GM06990 (cell line): ENCODE measurements at regions not wholly inside any gene's neighbourhood (a gene's known extent, or its start where the extent isn't known, plus 50 kb on each side); places are given as distances from the start of the nearest gene placed in this dataset.

ENCODE experiments used
- DNase-seq: peaks from one replicate; pipeline ENCODE4 v3.0.0-alpha.2; 2011; ENCODE audit not compliant: insufficient read length; ENCODE audit errors: extremely low read depth
- H3K27me3 ChIP-seq: replicated peaks from 2 replicates; pipeline ENCODE4 v1.6.0; 2011; ENCODE audit warnings: low read length; ENCODE audit not compliant: control insufficient read depth, insufficient read depth
- H3K36me3 ChIP-seq: 2 replicates; pipeline ENCODE4 v1.5.1; 2011; ENCODE audit warnings: low read length; ENCODE audit not compliant: control insufficient read depth, insufficient read depth
- H3K4me3 ChIP-seq: replicated peaks from 2 replicates; pipeline ENCODE4 v1.5.1; 2011; ENCODE audit warnings: low read depth, mild to moderate bottlenecking, control low read depth, low read length
- TF ChIP-seq, protein P1 (sequence below): IDR thresholded peaks from 2 replicates; pipeline ENCODE4 v1.5.1; 2011; ENCODE audit warnings: low read length, control low read depth, mild to moderate bottlenecking, inconsistent platforms; ENCODE audit not compliant: insufficient read depth, poor library complexity, severe bottlenecking

DNA sequence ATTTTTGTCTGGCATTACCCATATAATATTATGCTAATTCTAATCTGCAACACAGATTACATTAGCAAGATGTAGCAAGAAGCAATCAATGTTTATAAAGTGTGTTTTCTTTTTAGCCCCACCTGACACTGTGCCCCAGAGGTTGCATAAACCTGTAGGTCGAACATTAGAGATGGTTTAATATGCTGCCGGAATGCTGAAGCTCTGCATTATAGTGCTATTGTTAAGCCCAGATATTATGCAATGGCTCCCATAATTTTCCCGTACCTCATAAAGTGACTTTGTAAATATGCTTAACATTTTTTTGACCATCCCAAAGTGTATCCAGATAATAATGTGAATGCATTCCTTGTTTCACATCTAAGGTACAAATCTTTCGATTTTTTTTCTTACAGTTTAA is 109.3 kb upstream of the MAP4K3 start:
- TF ChIP-seq, protein P1, sequence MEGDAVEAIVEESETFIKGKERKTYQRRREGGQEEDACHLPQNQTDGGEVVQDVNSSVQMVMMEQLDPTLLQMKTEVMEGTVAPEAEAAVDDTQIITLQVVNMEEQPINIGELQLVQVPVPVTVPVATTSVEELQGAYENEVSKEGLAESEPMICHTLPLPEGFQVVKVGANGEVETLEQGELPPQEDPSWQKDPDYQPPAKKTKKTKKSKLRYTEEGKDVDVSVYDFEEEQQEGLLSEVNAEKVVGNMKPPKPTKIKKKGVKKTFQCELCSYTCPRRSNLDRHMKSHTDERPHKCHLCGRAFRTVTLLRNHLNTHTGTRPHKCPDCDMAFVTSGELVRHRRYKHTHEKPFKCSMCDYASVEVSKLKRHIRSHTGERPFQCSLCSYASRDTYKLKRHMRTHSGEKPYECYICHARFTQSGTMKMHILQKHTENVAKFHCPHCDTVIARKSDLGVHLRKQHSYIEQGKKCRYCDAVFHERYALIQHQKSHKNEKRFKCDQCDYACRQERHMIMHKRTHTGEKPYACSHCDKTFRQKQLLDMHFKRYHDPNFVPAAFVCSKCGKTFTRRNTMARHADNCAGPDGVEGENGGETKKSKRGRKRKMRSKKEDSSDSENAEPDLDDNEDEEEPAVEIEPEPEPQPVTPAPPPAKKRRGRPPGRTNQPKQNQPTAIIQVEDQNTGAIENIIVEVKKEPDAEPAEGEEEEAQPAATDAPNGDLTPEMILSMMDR = no peak
- DNase-seq = no peak
- H3K27me3 ChIP-seq = no peaks in the 10 kb centered on the region

DNA sequence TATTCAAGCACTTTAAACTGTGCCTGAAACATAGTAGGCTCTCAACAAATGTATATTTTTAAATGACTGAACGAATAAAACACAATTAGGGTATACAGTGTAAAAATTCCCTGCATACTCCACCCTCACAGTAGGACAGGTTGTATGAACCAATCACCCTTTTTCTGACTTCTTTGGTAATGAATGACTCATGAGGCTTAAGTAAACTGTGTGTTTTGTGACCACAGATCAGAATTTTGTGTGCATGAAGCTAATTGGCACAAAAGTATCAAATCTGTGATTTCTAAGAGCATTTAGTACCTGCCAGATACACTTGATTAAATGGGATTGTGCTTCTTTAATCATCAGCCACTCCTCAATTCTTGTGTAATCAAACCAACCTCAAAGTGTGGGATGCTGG is 109.9 kb upstream of the MAP4K3 start:
- no peaks in the 10 kb centered on the region for H3K36me3 ChIP-seq

More for the DNA sequence above, 109.3 kb upstream of the MAP4K3 start:
- no peaks in the 10 kb centered on the region for H3K36me3 ChIP-seq
- no peak overlapping the region for H3K4me3 ChIP-seq

DNA sequence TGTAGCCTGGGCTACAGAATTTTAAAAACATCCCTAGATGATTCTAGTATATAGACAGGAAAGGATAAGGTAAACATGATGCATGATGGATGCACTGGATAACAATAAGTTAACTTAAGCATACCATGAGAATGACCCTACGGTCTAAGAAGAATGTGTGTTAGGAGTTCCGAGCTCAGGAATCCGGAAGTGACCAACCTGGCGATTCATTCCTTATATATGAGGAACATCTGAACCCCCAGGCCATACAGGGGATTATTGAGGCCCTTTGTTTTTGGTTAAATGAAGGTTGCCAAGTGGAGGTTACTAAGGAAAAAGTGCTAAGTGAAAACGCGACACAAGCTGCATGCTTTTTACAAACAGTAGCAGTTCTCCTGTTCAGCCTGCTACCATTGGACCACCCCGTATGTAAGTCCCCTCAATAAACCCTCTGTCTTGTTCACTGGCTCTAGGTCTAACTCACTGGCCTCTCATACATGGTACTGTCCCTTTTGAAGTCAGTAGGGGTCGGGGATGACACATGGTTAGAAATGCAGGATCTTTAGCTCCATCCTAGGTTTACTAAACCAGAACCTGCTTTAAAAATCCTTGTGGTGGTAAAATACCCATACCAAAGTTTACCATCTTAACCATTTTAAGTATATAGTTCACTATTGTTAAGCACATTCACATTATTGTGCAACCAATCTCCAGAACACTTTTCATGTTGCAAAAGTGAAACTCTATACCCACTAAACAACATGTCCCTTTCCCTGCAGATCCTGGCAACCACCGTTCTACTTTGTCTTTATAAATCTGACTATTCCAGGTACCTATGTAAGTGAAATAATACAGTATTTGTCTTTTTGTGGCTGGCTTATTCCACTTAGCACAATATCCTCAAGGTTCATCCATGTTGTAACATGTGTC is 111.0 kb upstream of the MAP4K3 start:
- DNase-seq = no peak
- TF ChIP-seq, protein P1 = no peak
- H3K4me3 ChIP-seq = no peak overlapping the region

More for the DNA sequence above, 109.9 kb upstream of the MAP4K3 start:
- TF ChIP-seq, protein P1 = no peak
- no peak overlapping the region for H3K4me3 ChIP-seq
- DNase-seq = no peak
- H3K27me3 ChIP-seq = no peaks in the 10 kb centered on the region

DNA sequence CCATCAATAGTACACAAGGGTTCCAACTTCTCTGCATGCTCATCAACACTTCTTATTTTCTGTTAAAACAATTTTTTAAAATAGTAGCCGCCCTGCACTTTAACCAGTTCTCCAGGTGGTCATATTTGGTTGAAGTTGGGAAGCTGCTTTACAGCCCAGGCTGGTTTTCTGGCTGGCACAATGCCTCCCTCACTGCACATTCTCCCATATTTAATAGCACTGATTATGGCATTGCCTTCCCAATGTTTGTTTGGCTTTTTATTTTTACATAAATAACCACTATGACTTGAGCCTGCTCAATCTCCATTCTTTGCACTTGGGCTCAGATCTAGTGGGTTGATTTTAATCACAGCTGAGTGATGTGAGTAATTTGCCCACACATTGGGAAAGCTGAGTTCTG is 111.9 kb upstream of the MAP4K3 start:
- no peak for DNase-seq
- TF ChIP-seq, protein P1 = no peak
- H3K27me3 ChIP-seq = no peaks in the 10 kb centered on the region
- H3K4me3 ChIP-seq = no peak overlapping the region
- H3K36me3 ChIP-seq = no peaks in the 10 kb centered on the region

More for the DNA sequence above, 111.0 kb upstream of the MAP4K3 start:
- Histone ChIP-seq H3K36me3 (no peaks in the 10 kb centered on the region), H3K27me3 (no peaks in the 10 kb centered on the region)

DNA sequence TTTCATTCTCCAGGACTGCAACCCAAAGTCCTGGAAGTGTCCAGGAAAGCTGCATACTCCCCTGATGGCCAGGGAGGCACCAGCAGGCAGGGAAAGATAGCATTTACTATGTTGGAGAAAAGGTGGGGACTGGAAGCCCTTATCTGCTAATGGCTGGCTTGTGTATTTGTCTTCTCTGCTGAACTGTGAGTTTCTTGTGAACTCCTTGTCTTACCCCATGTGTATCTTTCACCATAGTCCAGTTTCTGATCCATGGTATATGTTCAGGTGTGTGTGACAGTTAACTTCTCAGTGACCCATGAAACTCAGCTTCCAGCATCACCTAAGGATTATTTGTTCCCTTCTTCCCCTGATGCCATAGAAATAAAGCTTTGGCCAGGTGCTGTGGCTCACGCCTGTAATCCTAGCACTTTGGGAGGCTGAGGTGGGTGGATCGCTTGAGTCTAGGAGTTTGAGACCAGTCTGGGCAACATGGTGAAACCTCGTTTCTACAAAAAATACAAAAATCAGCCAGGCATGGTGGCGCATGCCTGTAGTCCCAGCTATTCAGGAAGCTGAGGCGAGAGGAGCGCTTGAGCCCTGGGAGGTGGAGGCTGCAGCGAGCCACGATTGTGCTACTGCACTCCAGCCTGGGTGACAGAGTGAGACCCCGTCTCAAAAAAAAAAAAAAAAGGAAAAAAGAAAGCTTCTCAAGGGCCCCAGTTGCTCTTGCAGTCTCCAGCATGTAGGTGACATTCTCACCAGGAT is 112.8 kb upstream of the MAP4K3 start:
- Histone ChIP-seq H3K4me3 (no peak overlapping the region), H3K36me3 (no peaks in the 10 kb centered on the region), H3K27me3 (no peaks in the 10 kb centered on the region)
- TF ChIP-seq, protein P1 = no peak
- DNase-seq = no peak
